ENCODE measurements at regions not wholly inside any gene's neighbourhood (a gene's known extent, or its start where the extent isn't known, plus 50 kb on each side); places are given as distances from the start of the nearest gene placed in this dataset.
A peak's percentile ranks its signal among the peaks of the same experiment; 100 is the strongest.
"Not testable (repeated sequence)": the region's sequence is repeated elsewhere in the genome, so short reads cannot be mapped to it uniquely, and the experiment has no call there.

GRCh38 chr4:10803713-10804343, 119.3 kb upstream of the CLNK start:
- no peak for DNase-seq

- DNase-seq = no peak
Observed at GRCh38 chr4:10787365-10787764, 102.8 kb upstream of the CLNK start.

GRCh38 chr4:10784621-10785020, 100.1 kb upstream of the CLNK start:
- DNase-seq = no peak

- DNase-seq = no peak
Observed at GRCh38 chr4:10783351-10783750, 98.8 kb upstream of the CLNK start.

- DNase-seq = no peak
Observed at GRCh38 chr4:10781805-10782204, 97.2 kb upstream of the CLNK start.

GRCh38 chr4:10780803-10781202, 96.2 kb upstream of the CLNK start:
- not testable (repeated sequence) for DNase-seq

- not testable (repeated sequence) for DNase-seq
Observed at GRCh38 chr4:10775132-10775531, 90.6 kb upstream of the CLNK start.

- no peak for DNase-seq
Observed at GRCh38 chr4:10773656-10774055, 89.1 kb upstream of the CLNK start.

GRCh38 chr4:10773010-10773409, 88.4 kb upstream of the CLNK start:
- DNase-seq = no peak

GRCh38 chr4:10765386-10765785, 80.8 kb upstream of the CLNK start:
- no peak for DNase-seq

GRCh38 chr4:10762561-10762960, 78.0 kb upstream of the CLNK start:
- peak; percentile 64 for DNase-seq

- DNase-seq = no peak
Observed at GRCh38 chr4:10761903-10762302, 77.3 kb upstream of the CLNK start.

- peak; percentile 43 for DNase-seq
Observed at GRCh38 chr4:10760086-10760485, 75.5 kb upstream of the CLNK start.

GRCh38 chr4:10758906-10759305, 74.3 kb upstream of the CLNK start:
- DNase-seq = no peak

- no peak for DNase-seq
Observed at GRCh38 chr4:10753856-10754402, 69.4 kb upstream of the CLNK start.

- DNase-seq = no peak
Observed at GRCh38 chr4:10753336-10753735, 68.8 kb upstream of the CLNK start.

- DNase-seq = no peak
Observed at GRCh38 chr4:10750714-10751113, 66.1 kb upstream of the CLNK start.

GRCh38 chr4:10747186-10747585, 62.6 kb upstream of the CLNK start:
- DNase-seq = no peak

- DNase-seq = no peak
Observed at GRCh38 chr4:10746371-10747171, 62.0 kb upstream of the CLNK start.

- DNase-seq = no peak
Observed at GRCh38 chr4:10743357-10743756, 58.8 kb upstream of the CLNK start.

GRCh38 chr4:10741961-10742699, 57.6 kb upstream of the CLNK start:
- DNase-seq = no peak

GRCh38 chr4:10740891-10741620, 56.5 kb upstream of the CLNK start:
- no peak for DNase-seq

GRCh38 chr4:10740251-10740650, 55.7 kb upstream of the CLNK start:
- no peak for DNase-seq

Measured in DMS 273 treated with DMSO at 0.1 percent for 48 hours (cell line).